ENCODE measurements at regions not wholly inside any gene's neighbourhood (a gene's known extent, or its start where the extent isn't known, plus 50 kb on each side); places are given as distances from the start of the nearest gene placed in this dataset.
"Not testable (repeated sequence)": the region's sequence is repeated elsewhere in the genome, so short reads cannot be mapped to it uniquely, and the experiment has no call there.

- DNase-seq (ENCODE audit: extremely low read depth in 1 of 2, low read depth in 1 of 2), result not testable (repeated sequence)
Observed at GRCh38 chr17:45585794-45586650, 95.5 kb upstream of the PLEKHM1 start.

GRCh38 chr17:45586651-45586934 is 96.1 kb upstream of the PLEKHM1 start:
- not testable (repeated sequence) for DNase-seq (ENCODE audit: extremely low read depth in 1 of 2, low read depth in 1 of 2)

GRCh38 chr17:45592433-45592923 is 102.0 kb upstream of the PLEKHM1 start:
- peak; percentile 38 to 75 for DNase-seq (ENCODE audit: extremely low read depth in 1 of 2, low read depth in 1 of 2)

- not testable (repeated sequence) for DNase-seq (ENCODE audit: extremely low read depth in 1 of 2, low read depth in 1 of 2)
Observed at GRCh38 chr17:45596347-45596746, 105.8 kb upstream of the PLEKHM1 start.

GRCh38 chr17:45600052-45601012 is 109.8 kb upstream of the PLEKHM1 start:
- DNase-seq (ENCODE audit: extremely low read depth in 1 of 2, low read depth in 1 of 2), result not testable (repeated sequence)

GRCh38 chr17:45601013-45601412 is 110.5 kb upstream of the PLEKHM1 start:
- DNase-seq (ENCODE audit: extremely low read depth in 1 of 2, low read depth in 1 of 2), result not testable (repeated sequence)

GRCh38 chr17:45601605-45602539 is 111.4 kb upstream of the PLEKHM1 start:
- DNase-seq (ENCODE audit: extremely low read depth in 1 of 2, low read depth in 1 of 2), result not testable (repeated sequence)

- not testable (repeated sequence) for DNase-seq (ENCODE audit: extremely low read depth in 1 of 2, low read depth in 1 of 2)
Observed at GRCh38 chr17:45605751-45606150, 115.2 kb upstream of the PLEKHM1 start.

- peak; percentile 61 to 65 for DNase-seq (ENCODE audit: extremely low read depth in 1 of 2, low read depth in 1 of 2)
Observed at GRCh38 chr17:45619984-45620405, 129.5 kb upstream of the PLEKHM1 start.

GRCh38 chr17:45620468-45620867 is 129.9 kb upstream of the PLEKHM1 start:
- not testable (repeated sequence) for DNase-seq (ENCODE audit: extremely low read depth in 1 of 2, low read depth in 1 of 2)

- not testable (repeated sequence) for DNase-seq (ENCODE audit: extremely low read depth in 1 of 2, low read depth in 1 of 2)
Observed at GRCh38 chr17:45621087-45621486, 130.6 kb upstream of the PLEKHM1 start.

GRCh38 chr17:45622295-45622694 is 131.8 kb upstream of the PLEKHM1 start:
- DNase-seq (ENCODE audit: extremely low read depth in 1 of 2, low read depth in 1 of 2), result not testable (repeated sequence)

GRCh38 chr17:45628019-45628418 is 137.5 kb upstream of the PLEKHM1 start:
- DNase-seq (ENCODE audit: extremely low read depth in 1 of 2, low read depth in 1 of 2), result no peak

GRCh38 chr17:45631941-45632340 is 141.4 kb upstream of the PLEKHM1 start:
- DNase-seq (ENCODE audit: extremely low read depth in 1 of 2, low read depth in 1 of 2), result no peak

GRCh38 chr17:45639297-45639849 is 144.7 kb upstream of the CRHR1 start:
- DNase-seq (ENCODE audit: extremely low read depth in 1 of 2, low read depth in 1 of 2), result no peak

- peak; percentile 32 to 59 for DNase-seq (ENCODE audit: extremely low read depth in 1 of 2, low read depth in 1 of 2)
Observed at GRCh38 chr17:45640141-45640850, 143.8 kb upstream of the CRHR1 start.

- no peak for DNase-seq (ENCODE audit: extremely low read depth in 1 of 2, low read depth in 1 of 2)
Observed at GRCh38 chr17:45641541-45641940, 142.6 kb upstream of the CRHR1 start.

GRCh38 chr17:45643591-45643990 is 140.5 kb upstream of the CRHR1 start:
- no peak for DNase-seq (ENCODE audit: extremely low read depth in 1 of 2, low read depth in 1 of 2)

- DNase-seq (ENCODE audit: extremely low read depth in 1 of 2, low read depth in 1 of 2), result not testable (repeated sequence)
Observed at GRCh38 chr17:45644637-45645036, 139.5 kb upstream of the CRHR1 start.

Measured in activated CD8-positive, alpha-beta memory T cell treated with anti-CD3 and anti-CD28 coated beads for 1 hour (primary cell).